ENCODE measurements at regions not wholly inside any gene's neighbourhood (a gene's known extent, or its start where the extent isn't known, plus 50 kb on each side); places are given as distances from the start of the nearest gene placed in this dataset.
A peak's percentile ranks its signal among the peaks of the same experiment; 100 is the strongest.

DNA sequence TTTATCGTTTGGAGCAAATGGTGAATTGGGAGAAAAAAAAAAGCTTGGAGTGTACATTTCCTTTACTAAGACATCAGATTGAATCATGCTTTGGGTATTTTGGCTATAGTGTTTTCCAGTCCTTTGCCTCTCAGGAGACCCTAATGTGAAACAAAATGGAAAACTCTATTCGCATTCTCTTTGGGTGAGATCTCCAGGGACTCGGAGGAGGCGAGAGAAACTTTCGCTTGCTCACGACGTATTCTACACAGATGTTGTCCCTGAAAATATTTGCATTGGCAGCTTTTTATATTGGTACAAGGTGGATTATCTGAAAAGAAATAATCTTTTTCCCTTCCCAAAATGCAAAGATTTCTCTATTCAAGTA is 1240.1 kb upstream of the WWC1 start:
- Histone ChIP-seq H3K9me3 (ENCODE audit: control insufficient read depth, low read depth, low read length) (no peaks in the 10 kb centered on the region), H3K27me3 (ENCODE audit: control insufficient read depth, insufficient read depth, low read length) (no peaks in the 10 kb centered on the region), H3K4me1 (ENCODE audit: control insufficient read depth, insufficient read depth, low read length) (no peaks in the 10 kb centered on the region), H3K36me3 (ENCODE audit: control insufficient read depth, insufficient read depth, low read length) (no peaks in the 10 kb centered on the region), H3K4me3 (ENCODE audit: low read length) (no peak overlapping the region), H3K27ac (ENCODE audit: low read length) (no peak overlapping the region)
- no peak for DNase-seq
- 33% methylated on average over 1 of the region's 7 CpGs for WGBS (ENCODE audit: insufficient coverage, low lambda C conversion rate)

DNA sequence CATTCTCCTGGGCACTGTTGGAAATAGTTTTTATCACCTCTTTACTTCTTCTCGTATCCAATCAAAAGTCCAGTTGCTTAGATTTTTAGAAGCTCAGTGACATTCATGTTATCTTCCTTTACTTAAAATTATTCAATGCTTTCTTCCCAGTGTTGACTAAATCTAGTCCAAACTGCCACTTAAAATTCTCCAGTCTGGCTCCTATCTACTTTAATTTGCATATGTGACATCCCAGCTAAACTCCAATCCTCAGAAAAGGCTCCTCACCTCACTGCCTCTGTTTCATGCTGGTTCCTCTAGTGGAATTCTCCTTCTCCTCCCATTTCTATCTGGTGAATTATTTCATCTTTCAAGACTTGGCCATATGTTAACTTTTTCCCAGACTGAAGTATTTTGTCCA is 1238.7 kb upstream of the WWC1 start:
- H3K4me1 ChIP-seq (ENCODE audit: control insufficient read depth, insufficient read depth, low read length) = no peaks in the 10 kb centered on the region
- DNase-seq = no peak
- H3K9me3 ChIP-seq (ENCODE audit: control insufficient read depth, low read depth, low read length) = no peaks in the 10 kb centered on the region
- 86% methylated on average over 1 of the region's 1 CpG for WGBS (ENCODE audit: insufficient coverage, low lambda C conversion rate)
- no peaks in the 10 kb centered on the region for H3K27me3 ChIP-seq (ENCODE audit: control insufficient read depth, insufficient read depth, low read length)
- H3K4me3 ChIP-seq (ENCODE audit: low read length) = no peak overlapping the region
- no peaks in the 10 kb centered on the region for H3K36me3 ChIP-seq (ENCODE audit: control insufficient read depth, insufficient read depth, low read length)
- H3K27ac ChIP-seq (ENCODE audit: low read length) = no peak overlapping the region

DNA sequence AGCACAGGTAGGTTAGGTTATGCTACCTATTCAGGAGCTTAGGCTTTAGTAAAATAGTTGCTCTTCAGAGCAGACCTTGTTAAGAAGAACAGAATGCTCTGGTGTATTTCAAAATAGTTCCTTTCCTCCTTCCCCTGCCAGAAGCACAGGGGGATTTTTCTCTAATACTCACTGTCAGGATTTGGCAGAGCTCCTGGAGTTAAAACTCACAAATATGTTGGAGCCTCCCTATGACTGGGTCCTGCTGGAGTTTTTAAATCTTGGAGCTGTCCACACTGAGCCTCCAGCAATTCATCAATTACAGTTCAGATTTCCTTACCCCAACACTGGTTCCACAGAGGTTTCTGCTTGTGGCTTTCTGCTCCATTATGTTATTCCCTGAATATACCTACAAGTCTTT is 1233.8 kb upstream of the WWC1 start:
- peak in 1 of 2 donors; percentile 6 for DNase-seq
- no peaks in the 10 kb centered on the region for H3K4me1 ChIP-seq (ENCODE audit: control insufficient read depth, insufficient read depth, low read length)
- no peaks in the 10 kb centered on the region for H3K36me3 ChIP-seq (ENCODE audit: control insufficient read depth, insufficient read depth, low read length)
- H3K27me3 ChIP-seq (ENCODE audit: control insufficient read depth, insufficient read depth, low read length) = no peaks in the 10 kb centered on the region
- no peak overlapping the region for H3K27ac ChIP-seq (ENCODE audit: low read length)
- H3K4me3 ChIP-seq (ENCODE audit: low read length) = no peak overlapping the region
- no peaks in the 10 kb centered on the region for H3K9me3 ChIP-seq (ENCODE audit: control insufficient read depth, low read depth, low read length)

DNA sequence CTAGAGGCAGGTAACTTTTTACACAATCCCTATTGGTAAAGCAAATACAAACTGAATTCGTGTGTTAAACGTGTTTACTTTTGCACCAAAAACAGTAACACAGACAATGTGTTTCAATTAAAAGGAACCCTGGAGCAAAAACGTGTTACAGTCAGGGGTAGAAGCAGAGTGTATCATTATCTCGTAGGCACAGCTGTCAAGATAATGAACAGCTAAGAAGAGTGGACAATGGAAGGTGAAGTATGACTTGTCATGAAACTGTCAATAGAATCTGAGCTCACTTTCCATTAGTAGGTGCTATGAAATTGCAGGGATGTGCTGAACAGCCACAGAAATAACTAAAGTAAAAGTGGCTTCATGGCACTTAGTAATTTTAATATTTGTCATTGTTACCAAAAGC is 1229.8 kb upstream of the WWC1 start:
- no peak for DNase-seq
- H3K36me3 ChIP-seq (ENCODE audit: control insufficient read depth, insufficient read depth, low read length) = no peaks in the 10 kb centered on the region
- H3K27me3 ChIP-seq (ENCODE audit: control insufficient read depth, insufficient read depth, low read length) = no peaks in the 10 kb centered on the region
- no peaks in the 10 kb centered on the region for H3K9me3 ChIP-seq (ENCODE audit: control insufficient read depth, low read depth, low read length)
- H3K4me1 ChIP-seq (ENCODE audit: control insufficient read depth, insufficient read depth, low read length) = no peaks in the 10 kb centered on the region
- H3K27ac ChIP-seq (ENCODE audit: low read length) = no peak overlapping the region
- H3K4me3 ChIP-seq (ENCODE audit: low read length) = no peak overlapping the region
- 38% methylated on average over 3 of the region's 4 CpGs for WGBS (ENCODE audit: insufficient coverage, low lambda C conversion rate)

DNA sequence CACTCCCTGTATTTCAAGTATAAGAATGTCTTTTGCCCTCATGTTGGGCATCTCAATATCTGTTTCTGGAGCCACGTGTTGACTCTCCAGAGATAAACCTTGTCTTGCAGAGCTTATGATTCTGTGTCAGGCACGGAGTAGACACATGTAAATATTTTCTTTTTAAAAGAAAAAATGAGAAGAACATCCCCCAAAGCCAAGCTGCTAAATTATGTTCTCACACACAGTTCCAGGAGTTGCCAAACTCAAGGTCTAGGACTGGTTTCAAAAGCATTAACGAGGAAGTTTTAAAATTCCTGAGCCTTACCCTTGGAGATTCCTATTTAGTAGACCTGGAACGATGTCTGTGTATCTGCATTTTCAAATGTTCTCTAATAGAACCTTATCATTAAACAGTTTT is 1228.3 kb upstream of the WWC1 start:
- no peak for DNase-seq
- WGBS (ENCODE audit: insufficient coverage, low lambda C conversion rate) = no CpG with 5 or more reads among the region's 4 CpGs
- Histone ChIP-seq H3K27me3 (ENCODE audit: control insufficient read depth, insufficient read depth, low read length) (no peaks in the 10 kb centered on the region), H3K27ac (ENCODE audit: low read length) (no peak overlapping the region), H3K36me3 (ENCODE audit: control insufficient read depth, insufficient read depth, low read length) (no peaks in the 10 kb centered on the region), H3K9me3 (ENCODE audit: control insufficient read depth, low read depth, low read length) (no peaks in the 10 kb centered on the region), H3K4me3 (ENCODE audit: low read length) (no peak overlapping the region), H3K4me1 (ENCODE audit: control insufficient read depth, insufficient read depth, low read length) (no peaks in the 10 kb centered on the region)

DNA sequence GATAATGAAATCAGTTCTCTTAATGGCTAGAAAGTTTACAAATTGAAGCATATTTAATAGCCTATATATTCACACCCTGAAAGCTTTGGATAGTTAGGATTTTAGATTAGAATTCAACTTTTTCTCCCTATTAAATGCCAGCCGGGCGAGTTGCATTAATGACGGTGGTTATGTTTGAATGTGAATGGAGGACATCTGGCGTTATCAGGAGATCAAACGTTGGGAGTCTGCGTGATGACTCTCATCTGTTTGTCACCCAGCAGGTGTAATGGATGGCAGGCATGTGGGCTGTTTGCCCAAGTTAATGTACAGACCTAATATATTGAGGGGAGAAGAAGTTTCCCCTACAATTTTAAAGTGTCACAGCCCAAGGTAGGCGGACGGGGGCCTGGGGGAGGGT is 1227.7 kb upstream of the WWC1 start:
- no peaks in the 10 kb centered on the region for H3K9me3 ChIP-seq (ENCODE audit: control insufficient read depth, low read depth, low read length)
- no peaks in the 10 kb centered on the region for H3K4me1 ChIP-seq (ENCODE audit: control insufficient read depth, insufficient read depth, low read length)
- no peak overlapping the region for H3K27ac ChIP-seq (ENCODE audit: low read length)
- no CpG with 5 or more reads among the region's 8 CpGs for WGBS (ENCODE audit: insufficient coverage, low lambda C conversion rate)
- H3K36me3 ChIP-seq (ENCODE audit: control insufficient read depth, insufficient read depth, low read length) = no peaks in the 10 kb centered on the region
- no peak overlapping the region for H3K4me3 ChIP-seq (ENCODE audit: low read length)
- DNase-seq = no peak
- no peaks in the 10 kb centered on the region for H3K27me3 ChIP-seq (ENCODE audit: control insufficient read depth, insufficient read depth, low read length)

GRCh38 chr5:167064198-167064776 is 1227.2 kb upstream of the WWC1 start:
- 82% methylated on average over 1 of the region's 13 CpGs for WGBS (ENCODE audit: insufficient coverage, low lambda C conversion rate)
- no peaks in the 10 kb centered on the region for H3K27me3 ChIP-seq (ENCODE audit: control insufficient read depth, insufficient read depth, low read length)
- H3K27ac ChIP-seq (ENCODE audit: low read length) = no peak overlapping the region
- no peak overlapping the region for H3K4me3 ChIP-seq (ENCODE audit: low read length)
- no peaks in the 10 kb centered on the region for H3K4me1 ChIP-seq (ENCODE audit: control insufficient read depth, insufficient read depth, low read length)
- H3K9me3 ChIP-seq (ENCODE audit: control insufficient read depth, low read depth, low read length) = no peaks in the 10 kb centered on the region
- H3K36me3 ChIP-seq (ENCODE audit: control insufficient read depth, insufficient read depth, low read length) = no peaks in the 10 kb centered on the region
- no peak for DNase-seq

GRCh38 chr5:167065794-167066193 is 1225.7 kb upstream of the WWC1 start:
- H3K27ac ChIP-seq (ENCODE audit: low read length) = no peak overlapping the region
- no peaks in the 10 kb centered on the region for H3K36me3 ChIP-seq (ENCODE audit: control insufficient read depth, insufficient read depth, low read length)
- DNase-seq = no peak
- H3K9me3 ChIP-seq (ENCODE audit: control insufficient read depth, low read depth, low read length) = no peaks in the 10 kb centered on the region
- H3K4me1 ChIP-seq (ENCODE audit: control insufficient read depth, insufficient read depth, low read length) = no peaks in the 10 kb centered on the region
- H3K4me3 ChIP-seq (ENCODE audit: low read length) = no peak overlapping the region
- no CpG with 5 or more reads among the region's 3 CpGs for WGBS (ENCODE audit: insufficient coverage, low lambda C conversion rate)
- no peaks in the 10 kb centered on the region for H3K27me3 ChIP-seq (ENCODE audit: control insufficient read depth, insufficient read depth, low read length)

DNA sequence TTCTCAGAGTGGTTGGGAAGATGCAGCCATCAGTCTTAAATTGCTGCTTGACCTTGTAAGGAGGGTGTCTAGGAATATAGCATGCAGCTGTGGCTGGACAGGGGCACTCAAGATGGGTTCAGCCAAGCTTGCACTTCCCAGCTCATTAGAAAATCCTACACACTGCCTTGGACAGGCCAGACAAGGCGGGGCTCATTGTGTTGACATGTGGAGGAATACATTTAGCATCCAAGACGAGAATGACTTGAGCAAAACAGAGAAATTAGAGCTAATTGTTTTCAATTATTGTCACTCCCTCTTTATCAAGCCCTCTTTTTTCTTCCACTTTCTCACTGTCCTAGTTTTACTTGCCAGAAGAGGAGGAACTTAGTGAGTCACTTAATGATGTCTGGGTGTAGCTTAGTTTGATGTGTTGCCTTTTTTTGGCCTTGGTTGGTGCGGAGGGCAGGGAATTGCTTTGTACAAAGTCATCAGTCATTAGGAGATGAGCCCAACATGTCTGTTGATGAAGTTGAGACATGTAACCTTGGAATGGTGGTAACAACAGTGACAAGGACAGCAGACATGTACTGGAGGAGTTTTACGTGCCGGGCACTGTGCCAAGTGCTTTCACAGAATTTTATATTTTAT is 1219.3 kb upstream of the WWC1 start:
- no CpG with 5 or more reads among the region's 5 CpGs for WGBS (ENCODE audit: insufficient coverage, low lambda C conversion rate)
- no peaks in the 10 kb centered on the region for H3K27me3 ChIP-seq (ENCODE audit: control insufficient read depth, insufficient read depth, low read length)
- no peaks in the 10 kb centered on the region for H3K4me1 ChIP-seq (ENCODE audit: control insufficient read depth, insufficient read depth, low read length)
- H3K4me3 ChIP-seq (ENCODE audit: low read length) = no peak overlapping the region
- no peak overlapping the region for H3K27ac ChIP-seq (ENCODE audit: low read length)
- H3K9me3 ChIP-seq (ENCODE audit: control insufficient read depth, low read depth, low read length) = no peaks in the 10 kb centered on the region
- DNase-seq = peak in 1 of 2 donors; percentile 6
- no peaks in the 10 kb centered on the region for H3K36me3 ChIP-seq (ENCODE audit: control insufficient read depth, insufficient read depth, low read length)

- no peaks in the 10 kb centered on the region for H3K36me3 ChIP-seq (ENCODE audit: control insufficient read depth, insufficient read depth, low read length)
- H3K27ac ChIP-seq (ENCODE audit: low read length) = no peak overlapping the region
- H3K9me3 ChIP-seq (ENCODE audit: control insufficient read depth, low read depth, low read length) = no peaks in the 10 kb centered on the region
- no peaks in the 10 kb centered on the region for H3K27me3 ChIP-seq (ENCODE audit: control insufficient read depth, insufficient read depth, low read length)
- 50% methylated on average over 2 of the region's 4 CpGs for WGBS (ENCODE audit: insufficient coverage, low lambda C conversion rate)
- DNase-seq = no peak
- no peak overlapping the region for H3K4me3 ChIP-seq (ENCODE audit: low read length)
- H3K4me1 ChIP-seq (ENCODE audit: control insufficient read depth, insufficient read depth, low read length) = no peaks in the 10 kb centered on the region
Measured at GRCh38 chr5:167081561-167081960, 1209.9 kb upstream of the WWC1 start.

GRCh38 chr5:167096816-167097215 is 1194.6 kb upstream of the WWC1 start:
- no peak for DNase-seq
- no peaks in the 10 kb centered on the region for H3K4me1 ChIP-seq (ENCODE audit: control insufficient read depth, insufficient read depth, low read length)
- no peak overlapping the region for H3K27ac ChIP-seq (ENCODE audit: low read length)
- no peaks in the 10 kb centered on the region for H3K36me3 ChIP-seq (ENCODE audit: control insufficient read depth, insufficient read depth, low read length)
- no CpG with 5 or more reads among the region's 12 CpGs for WGBS (ENCODE audit: insufficient coverage, low lambda C conversion rate)
- H3K4me3 ChIP-seq (ENCODE audit: low read length) = no peak overlapping the region
- H3K9me3 ChIP-seq (ENCODE audit: control insufficient read depth, low read depth, low read length) = no peaks in the 10 kb centered on the region
- no peaks in the 10 kb centered on the region for H3K27me3 ChIP-seq (ENCODE audit: control insufficient read depth, insufficient read depth, low read length)
